ENCODE measurements at regions not wholly inside any gene's neighbourhood (a gene's known extent, or its start where the extent isn't known, plus 50 kb on each side); places are given as distances from the start of the nearest gene placed in this dataset.

- TF ChIP-seq FOXM1 (IDR thresholded peaks at IDR 0.05; ENCODE audit: borderline replicate concordance, low read depth) (no peak), NFIC (IDR thresholded peaks at IDR 0.05) (no peak), EP300 (IDR thresholded peaks at IDR 0.05; ENCODE audit: borderline replicate concordance) (no peak), YY1 (IDR thresholded peaks at IDR 0.05; ENCODE audit: low read depth) (no peak), REST (IDR thresholded peaks at IDR 0.05; ENCODE audit: low read depth) (no peak), TCF12 (IDR thresholded peaks at IDR 0.05; ENCODE audit: low read depth) (no peak)
- TF ChIP-seq, protein P1, sequence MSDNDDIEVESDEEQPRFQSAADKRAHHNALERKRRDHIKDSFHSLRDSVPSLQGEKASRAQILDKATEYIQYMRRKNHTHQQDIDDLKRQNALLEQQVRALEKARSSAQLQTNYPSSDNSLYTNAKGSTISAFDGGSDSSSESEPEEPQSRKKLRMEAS (IDR thresholded peaks at IDR 0.05) = no peak
- TF ChIP-seq, protein P2, sequence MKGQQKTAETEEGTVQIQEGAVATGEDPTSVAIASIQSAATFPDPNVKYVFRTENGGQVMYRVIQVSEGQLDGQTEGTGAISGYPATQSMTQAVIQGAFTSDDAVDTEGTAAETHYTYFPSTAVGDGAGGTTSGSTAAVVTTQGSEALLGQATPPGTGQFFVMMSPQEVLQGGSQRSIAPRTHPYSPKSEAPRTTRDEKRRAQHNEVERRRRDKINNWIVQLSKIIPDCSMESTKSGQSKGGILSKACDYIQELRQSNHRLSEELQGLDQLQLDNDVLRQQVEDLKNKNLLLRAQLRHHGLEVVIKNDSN (IDR thresholded peaks at IDR 0.05) = no peak
Measured at GRCh38 chr4:79147251-79147650, 178.6 kb downstream of the NAA11 start.

All from Ishikawa (cell line).